ENCODE measurements at regions not wholly inside any gene's neighbourhood (a gene's known extent, or its start where the extent isn't known, plus 50 kb on each side); places are given as distances from the start of the nearest gene placed in this dataset.

DNA sequence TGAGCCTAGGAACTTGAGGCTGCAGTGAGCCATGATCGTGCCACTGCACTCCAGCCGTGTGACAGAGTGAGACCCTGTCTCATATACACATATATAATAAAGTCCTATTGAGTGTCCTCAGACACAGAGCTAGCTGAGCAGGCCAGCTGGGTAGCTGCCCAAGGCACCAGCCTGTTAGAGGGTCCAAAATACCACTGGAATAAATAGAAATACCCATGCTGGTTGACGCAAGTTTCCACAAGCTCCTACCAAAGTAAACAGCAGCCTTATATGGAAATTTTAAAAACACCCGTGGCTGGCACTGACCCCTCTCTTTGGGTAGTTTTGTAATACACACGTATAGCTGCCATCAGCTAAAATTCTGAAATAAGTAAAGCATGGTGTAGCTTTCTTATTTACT, 348.6 kb downstream of the BCOR start:
- DNase-seq: no peak
- no peaks in the 10 kb centered on the region for H3K9me3 ChIP-seq
- no peaks in the 10 kb centered on the region for H3F3A ChIP-seq (replicated peaks; ENCODE audit: insufficient read depth)
- WGBS (ENCODE audit: low lambda C conversion rate): 46% methylated on average over 5 of the region's 5 CpGs
- no peak for TF ChIP-seq SIN3A (IDR thresholded peaks at IDR 0.05; ENCODE audit: borderline replicate concordance, low read depth, low read length)
- TF ChIP-seq TAF1 (IDR thresholded peaks at IDR 0.05; ENCODE audit: borderline replicate concordance, low read depth, low read length): no peak
- TF ChIP-seq, protein P1, sequence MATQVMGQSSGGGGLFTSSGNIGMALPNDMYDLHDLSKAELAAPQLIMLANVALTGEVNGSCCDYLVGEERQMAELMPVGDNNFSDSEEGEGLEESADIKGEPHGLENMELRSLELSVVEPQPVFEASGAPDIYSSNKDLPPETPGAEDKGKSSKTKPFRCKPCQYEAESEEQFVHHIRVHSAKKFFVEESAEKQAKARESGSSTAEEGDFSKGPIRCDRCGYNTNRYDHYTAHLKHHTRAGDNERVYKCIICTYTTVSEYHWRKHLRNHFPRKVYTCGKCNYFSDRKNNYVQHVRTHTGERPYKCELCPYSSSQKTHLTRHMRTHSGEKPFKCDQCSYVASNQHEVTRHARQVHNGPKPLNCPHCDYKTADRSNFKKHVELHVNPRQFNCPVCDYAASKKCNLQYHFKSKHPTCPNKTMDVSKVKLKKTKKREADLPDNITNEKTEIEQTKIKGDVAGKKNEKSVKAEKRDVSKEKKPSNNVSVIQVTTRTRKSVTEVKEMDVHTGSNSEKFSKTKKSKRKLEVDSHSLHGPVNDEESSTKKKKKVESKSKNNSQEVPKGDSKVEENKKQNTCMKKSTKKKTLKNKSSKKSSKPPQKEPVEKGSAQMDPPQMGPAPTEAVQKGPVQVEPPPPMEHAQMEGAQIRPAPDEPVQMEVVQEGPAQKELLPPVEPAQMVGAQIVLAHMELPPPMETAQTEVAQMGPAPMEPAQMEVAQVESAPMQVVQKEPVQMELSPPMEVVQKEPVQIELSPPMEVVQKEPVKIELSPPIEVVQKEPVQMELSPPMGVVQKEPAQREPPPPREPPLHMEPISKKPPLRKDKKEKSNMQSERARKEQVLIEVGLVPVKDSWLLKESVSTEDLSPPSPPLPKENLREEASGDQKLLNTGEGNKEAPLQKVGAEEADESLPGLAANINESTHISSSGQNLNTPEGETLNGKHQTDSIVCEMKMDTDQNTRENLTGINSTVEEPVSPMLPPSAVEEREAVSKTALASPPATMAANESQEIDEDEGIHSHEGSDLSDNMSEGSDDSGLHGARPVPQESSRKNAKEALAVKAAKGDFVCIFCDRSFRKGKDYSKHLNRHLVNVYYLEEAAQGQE (IDR thresholded peaks at IDR 0.05; ENCODE audit: low read depth, low read length): no peak
- TF ChIP-seq MEF2A (IDR thresholded peaks at IDR 0.05; ENCODE audit: borderline replicate concordance, low read depth): no peak
- TF ChIP-seq, protein P2, sequence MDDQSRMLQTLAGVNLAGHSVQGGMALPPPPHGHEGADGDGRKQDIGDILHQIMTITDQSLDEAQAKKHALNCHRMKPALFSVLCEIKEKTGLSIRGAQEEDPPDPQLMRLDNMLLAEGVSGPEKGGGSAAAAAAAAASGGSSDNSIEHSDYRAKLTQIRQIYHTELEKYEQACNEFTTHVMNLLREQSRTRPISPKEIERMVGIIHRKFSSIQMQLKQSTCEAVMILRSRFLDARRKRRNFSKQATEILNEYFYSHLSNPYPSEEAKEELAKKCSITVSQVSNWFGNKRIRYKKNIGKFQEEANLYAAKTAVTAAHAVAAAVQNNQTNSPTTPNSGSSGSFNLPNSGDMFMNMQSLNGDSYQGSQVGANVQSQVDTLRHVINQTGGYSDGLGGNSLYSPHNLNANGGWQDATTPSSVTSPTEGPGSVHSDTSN (IDR thresholded peaks at IDR 0.05): no peak
- TF ChIP-seq, protein P3, sequence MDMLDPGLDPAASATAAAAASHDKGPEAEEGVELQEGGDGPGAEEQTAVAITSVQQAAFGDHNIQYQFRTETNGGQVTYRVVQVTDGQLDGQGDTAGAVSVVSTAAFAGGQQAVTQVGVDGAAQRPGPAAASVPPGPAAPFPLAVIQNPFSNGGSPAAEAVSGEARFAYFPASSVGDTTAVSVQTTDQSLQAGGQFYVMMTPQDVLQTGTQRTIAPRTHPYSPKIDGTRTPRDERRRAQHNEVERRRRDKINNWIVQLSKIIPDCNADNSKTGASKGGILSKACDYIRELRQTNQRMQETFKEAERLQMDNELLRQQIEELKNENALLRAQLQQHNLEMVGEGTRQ (IDR thresholded peaks at IDR 0.05; ENCODE audit: borderline replicate concordance, low read depth, low read length): no peak
- TF ChIP-seq GABPA (IDR thresholded peaks at IDR 0.05; ENCODE audit: low read depth): no peak
- TF ChIP-seq EZH2phosphoT487 (IDR thresholded peaks at IDR 0.05; ENCODE audit: borderline replicate concordance, low read depth): no peak
- TF ChIP-seq YY1 (IDR thresholded peaks at IDR 0.05; ENCODE audit: low read depth): no peak
- no peak for TF ChIP-seq ELF1 (IDR thresholded peaks at IDR 0.05)
- TF ChIP-seq, protein P4, sequence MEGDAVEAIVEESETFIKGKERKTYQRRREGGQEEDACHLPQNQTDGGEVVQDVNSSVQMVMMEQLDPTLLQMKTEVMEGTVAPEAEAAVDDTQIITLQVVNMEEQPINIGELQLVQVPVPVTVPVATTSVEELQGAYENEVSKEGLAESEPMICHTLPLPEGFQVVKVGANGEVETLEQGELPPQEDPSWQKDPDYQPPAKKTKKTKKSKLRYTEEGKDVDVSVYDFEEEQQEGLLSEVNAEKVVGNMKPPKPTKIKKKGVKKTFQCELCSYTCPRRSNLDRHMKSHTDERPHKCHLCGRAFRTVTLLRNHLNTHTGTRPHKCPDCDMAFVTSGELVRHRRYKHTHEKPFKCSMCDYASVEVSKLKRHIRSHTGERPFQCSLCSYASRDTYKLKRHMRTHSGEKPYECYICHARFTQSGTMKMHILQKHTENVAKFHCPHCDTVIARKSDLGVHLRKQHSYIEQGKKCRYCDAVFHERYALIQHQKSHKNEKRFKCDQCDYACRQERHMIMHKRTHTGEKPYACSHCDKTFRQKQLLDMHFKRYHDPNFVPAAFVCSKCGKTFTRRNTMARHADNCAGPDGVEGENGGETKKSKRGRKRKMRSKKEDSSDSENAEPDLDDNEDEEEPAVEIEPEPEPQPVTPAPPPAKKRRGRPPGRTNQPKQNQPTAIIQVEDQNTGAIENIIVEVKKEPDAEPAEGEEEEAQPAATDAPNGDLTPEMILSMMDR (IDR thresholded peaks at IDR 0.05): no peak
- TF ChIP-seq, protein P5, sequence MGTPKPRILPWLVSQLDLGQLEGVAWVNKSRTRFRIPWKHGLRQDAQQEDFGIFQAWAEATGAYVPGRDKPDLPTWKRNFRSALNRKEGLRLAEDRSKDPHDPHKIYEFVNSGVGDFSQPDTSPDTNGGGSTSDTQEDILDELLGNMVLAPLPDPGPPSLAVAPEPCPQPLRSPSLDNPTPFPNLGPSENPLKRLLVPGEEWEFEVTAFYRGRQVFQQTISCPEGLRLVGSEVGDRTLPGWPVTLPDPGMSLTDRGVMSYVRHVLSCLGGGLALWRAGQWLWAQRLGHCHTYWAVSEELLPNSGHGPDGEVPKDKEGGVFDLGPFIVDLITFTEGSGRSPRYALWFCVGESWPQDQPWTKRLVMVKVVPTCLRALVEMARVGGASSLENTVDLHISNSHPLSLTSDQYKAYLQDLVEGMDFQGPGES (IDR thresholded peaks at IDR 0.05; ENCODE audit: low read depth, low read length): no peak
- TF ChIP-seq FOSL2 (IDR thresholded peaks at IDR 0.05; ENCODE audit: borderline replicate concordance, low read depth): no peak
- TF ChIP-seq FOXJ3 (CRISPR knock-in tag; IDR thresholded peaks at IDR 0.05): no peak
- TF ChIP-seq POLR2AphosphoS5 (IDR thresholded peaks at IDR 0.05; ENCODE audit: low read depth, low read length): no peak
- TF ChIP-seq NFIC (IDR thresholded peaks at IDR 0.05; ENCODE audit: borderline replicate concordance): no peak
- no peak for TF ChIP-seq TEAD4 (IDR thresholded peaks at IDR 0.05; ENCODE audit: borderline replicate concordance, insufficient read depth)
- TF ChIP-seq EP300 (IDR thresholded peaks at IDR 0.05; ENCODE audit: borderline replicate concordance in 1 of 2, low read depth in 1 of 2, low read length in 1 of 2): no peak
- TF ChIP-seq, protein P6, sequence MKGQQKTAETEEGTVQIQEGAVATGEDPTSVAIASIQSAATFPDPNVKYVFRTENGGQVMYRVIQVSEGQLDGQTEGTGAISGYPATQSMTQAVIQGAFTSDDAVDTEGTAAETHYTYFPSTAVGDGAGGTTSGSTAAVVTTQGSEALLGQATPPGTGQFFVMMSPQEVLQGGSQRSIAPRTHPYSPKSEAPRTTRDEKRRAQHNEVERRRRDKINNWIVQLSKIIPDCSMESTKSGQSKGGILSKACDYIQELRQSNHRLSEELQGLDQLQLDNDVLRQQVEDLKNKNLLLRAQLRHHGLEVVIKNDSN (IDR thresholded peaks at IDR 0.05; ENCODE audit: borderline replicate concordance, low read depth): no peak
- TF ChIP-seq RCOR1 (IDR thresholded peaks at IDR 0.05; ENCODE audit: low read length): no peak
- H3K27me3 ChIP-seq (ENCODE audit: insufficient read depth): no peaks in the 10 kb centered on the region
- no peaks in the 10 kb centered on the region for H3K9me2 ChIP-seq
- no peaks in the 10 kb centered on the region for H4K20me1 ChIP-seq (ENCODE audit: insufficient read depth)
- H3K36me3 ChIP-seq (replicated peaks in 1 of 2; ENCODE audit: control insufficient read depth in 1 of 2, insufficient read depth in 2 of 2, low read length in 1 of 2): no peaks in the 10 kb centered on the region
- ChIA-PET POLR2A (no interaction called here), CTCF (no interaction called here)
- H3K4me3 ChIP-seq (ENCODE audit: low read depth in 2 of 2, low read length in 1 of 2): no peak overlapping the region
- no peak overlapping the region for H3K27ac ChIP-seq (ENCODE audit: low read depth in 2 of 2, low read length in 1 of 2)
- no peaks in the 10 kb centered on the region for H3K79me2 ChIP-seq (ENCODE audit: insufficient read depth)
- no peak overlapping the region for H2AFZ ChIP-seq (ENCODE audit: low read depth)
- H3K4me1 ChIP-seq (ENCODE audit: control insufficient read depth in 1 of 2, insufficient read depth in 2 of 2, low read depth in 1 of 2, low read length in 1 of 2): peaks cover 0 to 6% of the 10 kb centered on the region in 2 experiments; a peak in 1 of 4 replicates
- no peak overlapping the region for H3K9ac ChIP-seq
- no peak overlapping the region for H3K4me2 ChIP-seq
